SK-N-SH treated with all-trans-retinoic acid at 6 μM for 48 hours (cell line): ENCODE measurements at regions not wholly inside any gene's neighbourhood (a gene's known extent, or its start where the extent isn't known, plus 50 kb on each side); places are given as distances from the start of the nearest gene placed in this dataset.

Experiments
- ATAC-seq: fragments of 200-7000 bp; cut with Tn5 transposase; 3 replicates; pipeline ENCODE4 v1.9.1; 2020; ENCODE audit warnings: mild to moderate bottlenecking, moderate library complexity
- ARNTL ChIP-seq: fragments of 450-650 bp; formaldehyde crosslinking; IDR thresholded peaks from 2 replicates; pipeline ENCODE4 v1.5.0; 2020; ENCODE audit warnings: low read depth, mild to moderate bottlenecking, moderate library complexity, borderline replicate concordance
- BACH2 ChIP-seq: fragments of 250-450 bp; sonication (Bioruptor Pico); IDR thresholded peaks from 2 replicates; pipeline ENCODE4 v1.9.0; 2021; ENCODE audit warnings: mild to moderate bottlenecking, borderline replicate concordance
- CREB5 ChIP-seq: fragments of 250-450 bp; sonication (Bioruptor Pico); IDR thresholded peaks from 2 replicates; pipeline ENCODE4 v1.5.1; 2020; ENCODE audit warnings: low read depth, mild to moderate bottlenecking, moderate library complexity
- CSDC2 ChIP-seq: fragments of 250-450 bp; sonication (Bioruptor Pico); IDR thresholded peaks from 2 replicates; pipeline ENCODE4 v1.5.0; 2020; ENCODE audit warnings: mild to moderate bottlenecking, moderate library complexity
- ESRRG ChIP-seq: fragments of 250-450 bp; sonication (Bioruptor Pico); IDR thresholded peaks from 2 replicates; pipeline ENCODE4 v1.6.1; 2021; ENCODE audit warnings: mild to moderate bottlenecking
- OSR1 ChIP-seq: fragments of 250-450 bp; sonication (Bioruptor Pico); IDR thresholded peaks from 2 replicates; pipeline ENCODE4 v1.8.0; 2022; ENCODE audit warnings: moderate library complexity, mild to moderate bottlenecking, inconsistent platforms
- PATZ1 ChIP-seq: fragments of 250-450 bp; sonication (Bioruptor Pico); IDR thresholded peaks from 2 replicates; pipeline ENCODE4 v1.8.0; 2020; ENCODE audit warnings: mild to moderate bottlenecking, moderate library complexity, borderline replicate concordance
- RARB ChIP-seq: fragments of 250-450 bp; sonication (Bioruptor Pico); IDR thresholded peaks from 2 replicates; pipeline ENCODE4 v1.8.0; 2021; ENCODE audit warnings: mild to moderate bottlenecking, moderate library complexity
- SNAI2 ChIP-seq: fragments of 250-450 bp; sonication (Bioruptor Pico); IDR thresholded peaks from 2 replicates; pipeline ENCODE4 v1.5.0; 2020; ENCODE audit warnings: mild to moderate bottlenecking, moderate library complexity
- TCF4 ChIP-seq: fragments of 250-450 bp; sonication (Bioruptor Pico); IDR thresholded peaks from 2 replicates; pipeline ENCODE4 v1.8.0; 2021; ENCODE audit warnings: mild to moderate bottlenecking, moderate library complexity, borderline replicate concordance
- TOX ChIP-seq: fragments of 250-450 bp; sonication (Bioruptor Pico); IDR thresholded peaks from 2 replicates; pipeline ENCODE4 v1.8.0; 2021; ENCODE audit warnings: mild to moderate bottlenecking, moderate library complexity, borderline replicate concordance
- TSHZ2 ChIP-seq: fragments of 250-450 bp; sonication (Bioruptor Pico); IDR thresholded peaks from 2 replicates; pipeline ENCODE4 v1.5.0; 2020; ENCODE audit warnings: mild to moderate bottlenecking, moderate library complexity
- ZFP3 ChIP-seq: fragments of 250-450 bp; sonication (Bioruptor Pico); IDR thresholded peaks from 2 replicates; pipeline ENCODE4 v1.5.0; 2020; ENCODE audit warnings: mild to moderate bottlenecking, moderate library complexity
- ZFP30 ChIP-seq: fragments of 450-650 bp; formaldehyde crosslinking; IDR thresholded peaks from 2 replicates; pipeline ENCODE4 v1.5.0; 2022; ENCODE audit warnings: mild to moderate bottlenecking, moderate library complexity
- ZNF565 ChIP-seq: fragments of 450-650 bp; formaldehyde crosslinking; conservative IDR thresholded peaks from 2 replicates; pipeline ENCODE4 v1.5.0; 2020; ENCODE audit warnings: low read depth, mild to moderate bottlenecking, moderate library complexity
- ZNF70 ChIP-seq: fragments of 450-650 bp; formaldehyde crosslinking; IDR thresholded peaks from 2 replicates; pipeline ENCODE4 v1.5.0; 2020; ENCODE audit warnings: mild to moderate bottlenecking, moderate library complexity
- ZNF8 ChIP-seq: fragments of 450-650 bp; formaldehyde crosslinking; IDR thresholded peaks from 2 replicates; pipeline ENCODE4 v1.5.0; 2020; ENCODE audit warnings: mild to moderate bottlenecking, moderate library complexity
- TF ChIP-seq, protein P1 (sequence below): fragments of 250-450 bp; sonication (Bioruptor Pico); IDR thresholded peaks from 2 replicates; pipeline ENCODE4 v1.5.1; 2021; ENCODE audit warnings: mild to moderate bottlenecking, moderate library complexity

GRCh38 chr13:24008679-24009078 is 111.4 kb upstream of the C1QTNF9B start:
- peak; percentile 32; the same call in 2 of the 3 replicates for ATAC-seq

DNA sequence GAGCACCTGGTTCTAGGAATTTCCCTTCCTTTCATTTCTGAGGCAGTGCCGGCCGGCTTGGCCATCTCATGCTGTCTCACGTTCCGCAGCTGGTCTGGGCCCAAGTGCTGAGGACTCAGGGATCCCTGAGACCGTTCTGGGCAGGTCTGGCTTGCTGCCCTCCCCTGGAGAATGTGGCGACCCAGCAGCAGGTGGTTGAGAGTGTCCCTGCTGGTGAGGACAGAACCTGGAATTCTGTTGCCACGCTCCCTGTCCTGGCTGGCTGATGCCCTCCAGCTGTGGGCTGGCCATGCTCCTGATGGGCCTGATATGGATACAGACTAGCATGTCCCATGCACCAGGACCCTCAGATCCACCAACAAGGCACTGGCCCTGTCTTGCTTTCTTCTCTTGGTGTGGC is 114.0 kb upstream of the C1QTNF9B start:
- no peak for TF ChIP-seq ESRRG (CRISPR knock-in tag)
- no peak for TF ChIP-seq TSHZ2
- no peak for TF ChIP-seq TOX
- no peak for TF ChIP-seq PATZ1 (CRISPR knock-in tag)
- no peak for TF ChIP-seq ZFP3 (CRISPR knock-in tag)
- no peak for TF ChIP-seq SNAI2
- TF ChIP-seq ZNF565 (CRISPR knock-in tag), result no peak
- TF ChIP-seq, protein P1, sequence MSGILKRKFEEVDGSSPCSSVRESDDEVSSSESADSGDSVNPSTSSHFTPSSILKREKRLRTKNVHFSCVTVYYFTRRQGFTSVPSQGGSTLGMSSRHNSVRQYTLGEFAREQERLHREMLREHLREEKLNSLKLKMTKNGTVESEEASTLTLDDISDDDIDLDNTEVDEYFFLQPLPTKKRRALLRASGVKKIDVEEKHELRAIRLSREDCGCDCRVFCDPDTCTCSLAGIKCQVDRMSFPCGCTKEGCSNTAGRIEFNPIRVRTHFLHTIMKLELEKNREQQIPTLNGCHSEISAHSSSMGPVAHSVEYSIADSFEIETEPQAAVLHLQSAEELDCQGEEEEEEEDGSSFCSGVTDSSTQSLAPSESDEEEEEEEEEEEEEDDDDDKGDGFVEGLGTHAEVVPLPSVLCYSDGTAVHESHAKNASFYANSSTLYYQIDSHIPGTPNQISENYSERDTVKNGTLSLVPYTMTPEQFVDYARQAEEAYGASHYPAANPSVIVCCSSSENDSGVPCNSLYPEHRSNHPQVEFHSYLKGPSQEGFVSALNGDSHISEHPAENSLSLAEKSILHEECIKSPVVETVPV, result no peak
- no peak for TF ChIP-seq TCF4 (CRISPR knock-in tag)
- no peak for ATAC-seq

More at GRCh38 chr13:24008679-24009078, 111.4 kb upstream of the C1QTNF9B start:
- no peak for TF ChIP-seq SNAI2
- TF ChIP-seq CREB5 (CRISPR knock-in tag), result no peak
- no peak for TF ChIP-seq ZFP3 (CRISPR knock-in tag)
- no peak for TF ChIP-seq RARB (CRISPR knock-in tag)
- TF ChIP-seq BACH2 (CRISPR knock-in tag), result no peak
- TF ChIP-seq TSHZ2, result no peak
- no peak for TF ChIP-seq TCF4 (CRISPR knock-in tag)
- TF ChIP-seq ZFP30 (CRISPR knock-in tag), result no peak
- no peak for TF ChIP-seq CSDC2
- no peak for TF ChIP-seq ZNF8

DNA sequence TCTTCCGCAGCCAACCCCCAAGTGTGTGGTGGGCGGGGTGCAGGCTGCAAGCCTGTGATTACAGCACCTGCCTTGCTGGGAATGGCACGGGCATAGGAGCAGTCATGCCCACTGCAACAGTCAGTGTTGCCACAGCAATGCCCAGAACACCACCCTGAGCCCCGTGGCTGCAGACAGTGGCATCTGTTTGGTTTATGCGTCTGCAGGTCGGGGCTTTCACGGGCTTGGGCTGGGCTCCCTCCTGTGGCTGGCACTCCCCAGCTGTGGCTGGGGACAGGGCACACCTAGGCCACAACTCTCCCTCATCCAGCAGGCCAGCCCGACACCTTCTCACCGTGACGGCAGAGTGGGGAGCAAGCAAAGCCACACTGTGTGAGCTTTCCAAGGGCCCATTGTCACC is 115.3 kb upstream of the C1QTNF9B start:
- ATAC-seq, result no peak
- TF ChIP-seq ESRRG (CRISPR knock-in tag) (no peak), ZNF70 (CRISPR knock-in tag) (no peak), BACH2 (CRISPR knock-in tag) (no peak)

DNA sequence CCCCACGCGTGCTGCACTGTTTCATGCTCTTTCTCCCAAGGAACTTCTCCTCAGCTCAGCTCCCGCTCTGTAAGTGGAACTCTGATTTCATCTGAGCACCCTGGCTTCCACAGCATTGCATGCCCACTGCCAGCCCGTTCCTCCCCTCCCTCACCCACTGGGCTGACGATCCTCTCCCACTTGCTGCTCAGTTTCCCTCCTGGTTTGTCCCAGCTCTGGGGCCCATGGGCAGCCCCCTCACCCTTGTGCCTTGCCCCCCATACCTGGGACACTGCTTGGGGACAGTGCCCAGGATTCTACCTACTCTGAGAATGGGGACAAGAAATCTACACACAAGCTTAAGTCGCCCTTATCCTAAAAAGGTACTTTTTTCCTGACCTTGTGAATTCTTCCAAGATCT is 115.9 kb upstream of the C1QTNF9B start:
- TF ChIP-seq OSR1 (CRISPR knock-in tag) (no peak), PATZ1 (CRISPR knock-in tag) (no peak), ZNF70 (CRISPR knock-in tag) (no peak), ZNF8 (no peak), TOX (no peak), ZNF565 (CRISPR knock-in tag) (no peak), ARNTL (no peak)
- TF ChIP-seq, all 23 proteins: peak for 0
- no peak for ATAC-seq
